Liver (tissue), 3 donors: ENCODE measurements at regions not wholly inside any gene's neighbourhood (a gene's known extent, or its start where the extent isn't known, plus 50 kb on each side); places are given as distances from the start of the nearest gene placed in this dataset.
A peak's percentile ranks its signal among the peaks of the same experiment; 100 is the strongest.

Experiments used
- ATF3 ChIP-seq: IDR thresholded peaks from 2 replicates; pipeline ENCODE4 v1.6.1; 2016; ENCODE audit warnings: antibody characterized with exemption
- CTCF ChIP-seq: fragments of 150-350 bp; IDR thresholded peaks from 2 replicates; pipeline ENCODE4 v1.5.1; 2017; ENCODE audit warnings: improper control_type of control experiment, low read depth, low read length; ENCODE audit not compliant: missing input control
- EGR1 ChIP-seq, 2 donors: IDR thresholded peaks; 2 replicates each; pipeline ENCODE4 v1.6.1; 2016 to 2018; ENCODE audit warnings: antibody characterized with exemption in 2 of 2, low read depth in 2 of 2
- FOXA1 ChIP-seq: IDR thresholded peaks from 2 replicates; pipeline ENCODE4 v1.6.1; 2016; ENCODE audit warnings: antibody characterized with exemption
- HNF4G ChIP-seq: IDR thresholded peaks from 2 replicates; pipeline ENCODE4 v1.6.1; 2016; ENCODE audit warnings: antibody characterized with exemption
- RAD21 ChIP-seq, 2 donors: IDR thresholded peaks; 2 replicates each; pipeline ENCODE4 v1.6.1; 2016; ENCODE audit warnings: antibody characterized with exemption in 2 of 2, mild to moderate bottlenecking in 2 of 2
- REST ChIP-seq: IDR thresholded peaks from 2 replicates; pipeline ENCODE4 v1.6.1; 2016; ENCODE audit warnings: antibody characterized with exemption, mild to moderate bottlenecking
- YY1 ChIP-seq: IDR thresholded peaks from 2 replicates; pipeline ENCODE4 v1.6.1; 2016; ENCODE audit warnings: antibody characterized with exemption, mild to moderate bottlenecking
- ZBTB33 ChIP-seq: IDR thresholded peaks from 2 replicates; pipeline ENCODE4 v1.6.1; 2016; ENCODE audit warnings: antibody characterized with exemption
- donor health status: healthy.
- donor health status: healthy.

- TF ChIP-seq CTCF (no peak), RAD21 (IDR thresholded peaks at IDR 0.05) (peak; percentile 31 to 56), EGR1 (IDR thresholded peaks at IDR 0.05; ENCODE audit: low read depth in 2 of 2) (peak in 1 of 2 donors; percentile 50), FOXA1 (no peak), HNF4G (peak; percentile 65), YY1 (peak; percentile 69), ATF3 (peak; percentile 46), ZBTB33 (no peak), REST (peak; percentile 35)
Observed at GRCh38 chr16:85535352-85536072, 77.6 kb upstream of the GSE1 start.
